RWPE1 (cell line): ENCODE measurements at regions not wholly inside any gene's neighbourhood (a gene's known extent, or its start where the extent isn't known, plus 50 kb on each side); places are given as distances from the start of the nearest gene placed in this dataset.
A peak's percentile ranks its signal among the peaks of the same experiment; 100 is the strongest.
"Not testable (repeated sequence)": the region's sequence is repeated elsewhere in the genome, so short reads cannot be mapped to it uniquely, and the experiment has no call there.

Experiments
- CTCF ChIA-PET: fragments of 350-600 bp; sonication (Branson Sonifier 250); formaldehyde crosslinking; extraction: SDS; loops from one replicate; lab custom pipeline; 2021; lab: Yijun Ruan, JAX
- POLR2A ChIA-PET: fragments of 400-600 bp; formaldehyde crosslinking; extraction: SDS; loops from one replicate; lab custom pipeline; 2020; ENCODE audit warnings: antibody characterized with exemption; ENCODE audit not compliant: low non-redundant PET; lab: Yijun Ruan, JAX
- DNase-seq: peaks from one replicate; pipeline ENCODE4 v3.0.0; 2012; ENCODE audit warnings: low spot score
- H3K27ac ChIP-seq: fragments of 450-650 bp; 2 replicates; pipeline ENCODE4 v1.5.1; 2017
- CTCF ChIP-seq: fragments of 450-650 bp; conservative IDR thresholded peaks from 2 replicates; pipeline ENCODE4 v1.5.1; 2017; ENCODE audit warnings: low read depth, mild to moderate bottlenecking

GRCh38 chr14:99995700-99996356, 69.4 kb upstream of the EVL start:
- no peak overlapping the region for H3K27ac ChIP-seq
- peak; percentile 44 for DNase-seq
- peak; percentile 55 for TF ChIP-seq CTCF
- ChIA-PET POLR2A (no interaction called here), CTCF (interaction anchor here (0.6 to 0.7 kb wide), 5 partner anchors 10 to 81 kb away, joined by 3 to 5 read pairs (median 3); no protein-coding TSS in a partner anchor)

GRCh38 chr14:99996951-99997571, 68.2 kb upstream of the EVL start:
- no peak for TF ChIP-seq CTCF

GRCh38 chr14:100000398-100000797, 64.8 kb upstream of the EVL start:
- CTCF ChIA-PET, result interaction anchor here (0.6 kb wide), 1 partner anchor 141 kb away, joined by 4 read pairs; no protein-coding TSS in a partner anchor
- H3K27ac ChIP-seq, DNase-seq, POLR2A ChIA-PET: not testable (repeated sequence)

More at GRCh38 chr14:99996951-99997571, 68.2 kb upstream of the EVL start:
- ChIA-PET POLR2A (no interaction called here), CTCF (interaction anchor here (0.6 to 0.9 kb wide), 3 partner anchors 10 to 121 kb away, joined by 3 to 4 read pairs (median 4); no protein-coding TSS in a partner anchor)
- peak overlapping the region; percentile 73 for H3K27ac ChIP-seq
- DNase-seq, result peak; percentile 51

DNA sequence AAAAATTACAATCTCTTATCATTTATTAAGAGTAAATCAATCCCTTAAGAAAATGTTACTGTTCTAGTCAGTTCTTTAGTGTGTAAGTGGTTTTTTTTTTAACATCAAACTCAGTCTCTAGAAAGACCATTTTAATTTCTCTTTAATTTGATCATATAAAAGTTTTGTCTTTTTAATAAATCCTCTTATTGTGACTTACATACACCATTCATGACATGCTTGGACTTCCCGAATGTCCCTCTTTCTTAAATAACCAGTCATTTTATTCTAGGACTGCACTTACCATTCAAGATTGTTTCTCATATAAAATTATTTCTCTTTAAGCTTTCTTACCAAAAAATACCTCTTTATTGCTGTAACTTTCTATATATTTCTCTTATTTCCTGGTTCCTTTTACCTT, 60.8 kb upstream of the EVL start:
- no peak for TF ChIP-seq CTCF
- ChIA-PET CTCF (no interaction called here), POLR2A (no interaction called here)
- no peak overlapping the region for H3K27ac ChIP-seq
- no peak for DNase-seq

DNA sequence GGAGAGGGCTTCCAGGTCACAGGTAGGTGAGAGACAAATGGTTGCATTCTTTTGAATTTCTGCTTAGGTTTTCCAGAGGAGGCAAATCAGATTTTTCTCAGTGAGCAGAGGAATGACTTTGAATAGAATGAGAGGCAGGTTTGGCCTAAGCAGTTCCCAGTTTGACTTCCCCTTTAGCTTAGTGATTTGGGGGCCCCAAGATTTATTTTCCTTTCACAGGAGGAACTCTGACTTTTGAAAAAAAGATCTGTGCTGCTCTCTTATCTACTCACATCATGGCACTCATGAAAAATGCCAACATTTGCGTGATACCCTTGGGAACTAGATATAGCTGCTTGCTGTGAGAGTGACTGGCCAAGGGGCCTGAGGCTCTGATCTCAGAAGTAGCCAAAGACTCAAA, 58.0 kb upstream of the EVL start:
- POLR2A ChIA-PET, result no interaction called here
- CTCF ChIA-PET, result interaction anchor here (0.6 to 0.8 kb wide), 3 partner anchors 10 to 11 kb away, joined by 3 to 5 read pairs (median 4); no protein-coding TSS in a partner anchor

GRCh38 chr14:100009802-100010201, 55.4 kb upstream of the EVL start:
- CTCF ChIA-PET, H3K27ac ChIP-seq, POLR2A ChIA-PET: not testable (repeated sequence)

More for the DNA sequence above, 58.0 kb upstream of the EVL start:
- no peak overlapping the region for H3K27ac ChIP-seq
- TF ChIP-seq CTCF, result no peak
- no peak for DNase-seq

GRCh38 chr14:100010679-100011078, 54.5 kb upstream of the EVL start:
- POLR2A ChIA-PET, result no interaction called here
- TF ChIP-seq CTCF, result no peak
- CTCF ChIA-PET, result no interaction called here
- no peak overlapping the region for H3K27ac ChIP-seq
- DNase-seq, result no peak

More at GRCh38 chr14:100009802-100010201, 55.4 kb upstream of the EVL start:
- not testable (repeated sequence) for DNase-seq
